Amygdala (tissue), 56 donors: ENCODE measurements at regions not wholly inside any gene's neighbourhood (a gene's known extent, or its start where the extent isn't known, plus 50 kb on each side); places are given as distances from the start of the nearest gene placed in this dataset.
"Not testable (repeated sequence)": the region's sequence is repeated elsewhere in the genome, so short reads cannot be mapped to it uniquely, and the experiment has no call there.

Source experiments
- DNase-seq, 56 donors: peaks; one replicate each; lab custom pipeline; 2025; lab: John Stamatoyannopoulos, UW

DNA sequence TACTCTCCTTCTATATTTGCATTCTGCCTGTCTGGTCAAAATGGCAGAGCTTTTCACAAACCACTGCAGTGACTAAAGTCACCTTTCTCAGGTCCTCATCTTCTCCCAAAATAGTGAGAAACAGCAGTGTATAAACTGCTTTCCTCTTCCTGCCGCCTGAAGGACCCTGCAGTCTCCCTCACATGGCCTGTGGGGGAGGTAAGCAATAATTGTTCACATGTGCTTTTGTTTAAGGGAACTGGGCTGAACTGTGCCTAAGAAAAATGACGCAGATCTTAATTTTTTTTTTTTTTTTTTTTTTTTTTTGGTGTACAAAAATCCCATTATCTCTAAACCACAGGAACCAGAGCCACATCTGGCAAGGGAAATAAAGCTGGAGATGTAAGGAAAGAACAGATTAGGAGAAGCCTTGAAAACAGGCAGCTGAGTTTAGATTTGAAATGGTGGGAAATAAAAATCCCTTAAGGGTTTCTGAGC lies 131.7 kb upstream of the VLDLR start:
- DNase-seq = no peak

GRCh38 chr9:2492161-2492560 lies 129.4 kb upstream of the VLDLR start:
- DNase-seq = no peak

- DNase-seq = peak in 1 of 56 donors; percentile 11
These were observed 128.5 kb upstream of the VLDLR start for GRCh38 chr9:2493109-2493508.

DNA sequence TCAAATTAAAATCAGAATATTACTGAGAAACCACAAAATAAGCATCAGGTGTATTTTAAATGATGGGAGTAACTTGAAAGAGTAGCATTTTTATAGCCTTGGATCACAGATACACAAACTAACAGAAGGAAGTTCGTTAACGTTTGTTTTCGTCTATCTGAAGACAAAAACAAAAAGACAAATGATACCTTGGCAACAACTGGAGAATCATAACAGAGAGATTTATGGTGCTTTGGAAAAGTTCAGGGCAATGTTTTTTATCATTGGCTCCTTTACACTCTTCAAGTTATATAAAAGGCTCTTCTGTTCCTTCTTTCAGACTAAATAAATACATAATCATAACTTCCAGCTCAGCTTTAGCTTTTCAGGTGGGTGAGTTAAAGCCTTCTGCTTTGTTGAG lies 128.1 kb upstream of the VLDLR start:
- no peak for DNase-seq

DNA sequence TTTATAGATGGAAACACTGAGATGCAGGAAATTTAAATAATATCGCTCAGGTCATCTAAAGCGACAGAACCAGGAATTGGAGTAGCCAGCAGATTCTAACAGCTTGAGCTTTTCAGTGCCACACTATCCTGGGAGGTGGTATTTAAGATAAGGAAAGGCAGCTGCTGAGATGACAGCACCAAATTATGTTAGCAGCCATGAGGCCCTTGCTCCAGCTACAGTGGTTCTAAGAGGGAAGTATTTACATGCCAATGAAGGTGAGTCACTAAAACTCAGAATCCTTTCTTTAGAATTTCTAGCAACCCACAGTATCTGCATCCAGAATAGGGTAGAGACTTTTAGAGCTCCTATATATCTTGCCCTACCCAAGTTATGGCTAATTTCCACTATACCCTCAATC lies 127.0 kb upstream of the VLDLR start:
- no peak for DNase-seq

DNA sequence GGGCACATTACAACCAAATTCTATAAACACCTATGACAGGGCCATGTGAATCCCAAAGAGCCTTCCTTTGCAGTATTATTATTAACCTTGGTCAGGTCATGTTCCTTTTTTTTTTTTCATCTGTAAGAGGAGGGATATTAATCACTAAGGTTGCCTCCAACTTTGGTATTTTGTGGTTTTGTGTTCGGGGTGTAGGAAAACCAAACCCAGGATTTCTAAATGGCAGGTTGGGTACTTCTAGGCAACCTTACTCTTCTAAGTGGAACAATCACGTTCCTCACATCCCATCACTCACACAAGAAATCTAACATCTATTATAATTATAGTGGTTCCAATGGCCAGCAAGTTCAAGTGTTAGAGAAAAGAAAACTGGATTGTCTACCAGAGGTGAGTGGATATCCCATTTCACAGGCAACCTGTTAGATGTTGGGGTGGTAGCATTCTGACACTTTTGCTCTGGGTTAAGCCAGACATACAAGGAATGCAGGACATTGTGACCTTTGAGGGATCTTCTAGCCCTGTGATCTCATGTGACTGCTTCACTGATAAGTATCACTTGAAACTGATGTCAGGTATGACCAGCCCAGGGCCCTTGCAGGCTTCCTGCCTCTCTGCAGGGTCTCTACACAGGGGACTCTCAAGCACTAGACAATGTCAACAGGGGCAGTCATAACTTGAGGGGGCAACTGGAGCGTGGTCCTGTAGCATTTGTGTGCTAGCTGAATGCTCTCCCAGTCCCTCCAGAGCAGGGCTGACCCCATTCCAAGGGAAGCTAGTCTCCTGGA lies 126.2 kb upstream of the VLDLR start:
- no peak for DNase-seq

DNA sequence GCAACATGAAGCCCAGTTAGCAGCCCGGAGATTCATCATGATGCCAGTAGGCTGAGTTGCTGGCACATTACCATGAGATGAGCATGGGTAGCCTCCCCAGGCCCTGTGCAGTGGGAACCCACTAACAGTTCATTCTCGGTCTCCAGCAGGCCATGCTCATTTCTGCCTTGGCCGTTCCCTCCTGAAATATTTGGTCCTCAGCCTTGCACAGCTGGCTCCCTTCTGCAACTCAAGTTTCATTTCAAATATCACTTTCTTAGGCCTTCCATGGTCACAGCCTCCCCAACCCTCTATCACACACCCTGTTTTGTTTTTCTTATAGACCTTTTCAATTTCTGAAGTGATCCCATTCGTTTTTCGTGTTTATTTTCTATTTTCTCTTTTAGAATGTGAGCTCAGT lies 125.4 kb upstream of the VLDLR start:
- DNase-seq = no peak

GRCh38 chr9:2496934-2497333 lies 124.7 kb upstream of the VLDLR start:
- no peak for DNase-seq

- DNase-seq = no peak
These were observed 123.8 kb upstream of the VLDLR start for GRCh38 chr9:2497666-2498400.

DNA sequence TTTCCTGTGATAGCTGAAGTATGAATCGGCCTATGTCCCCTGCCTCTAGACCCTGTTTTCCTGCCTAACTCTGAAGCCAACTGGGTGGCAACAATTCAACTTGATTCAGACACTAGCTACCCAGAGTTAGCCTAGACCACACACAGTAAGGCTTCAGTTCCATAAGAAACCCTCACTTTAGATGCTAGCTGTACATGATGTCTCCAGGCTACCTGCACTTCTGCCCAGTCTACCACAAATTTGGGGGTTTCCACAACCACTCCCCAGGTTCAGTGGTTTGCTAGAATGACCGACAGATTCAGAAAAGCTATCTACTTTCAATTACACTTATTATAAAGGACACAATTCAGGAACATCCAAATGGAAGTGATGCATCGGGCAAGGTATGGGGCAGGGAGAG lies 119.4 kb upstream of the VLDLR start:
- no peak for DNase-seq

DNA sequence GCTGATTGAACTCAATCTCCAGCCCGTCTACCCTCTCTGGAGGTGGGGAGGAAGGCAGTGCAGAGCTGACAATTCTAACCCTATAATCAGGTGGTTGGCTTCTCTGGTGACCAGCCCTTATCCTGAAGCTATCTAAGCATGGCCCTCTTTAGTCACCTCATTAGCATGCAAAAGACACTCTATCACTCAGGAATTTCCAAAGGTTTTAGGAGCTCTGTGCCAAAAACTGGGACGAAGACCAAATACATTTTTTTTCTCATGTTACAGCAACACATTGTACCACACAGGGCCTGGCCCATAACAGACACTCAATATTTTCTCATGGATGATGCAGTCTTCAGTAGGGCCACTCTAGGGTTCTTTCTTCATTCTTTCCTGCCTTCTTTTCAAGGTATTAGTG lies 118.8 kb upstream of the VLDLR start:
- DNase-seq = no peak

GRCh38 chr9:2506321-2506720 lies 115.3 kb upstream of the VLDLR start:
- no peak for DNase-seq

DNA sequence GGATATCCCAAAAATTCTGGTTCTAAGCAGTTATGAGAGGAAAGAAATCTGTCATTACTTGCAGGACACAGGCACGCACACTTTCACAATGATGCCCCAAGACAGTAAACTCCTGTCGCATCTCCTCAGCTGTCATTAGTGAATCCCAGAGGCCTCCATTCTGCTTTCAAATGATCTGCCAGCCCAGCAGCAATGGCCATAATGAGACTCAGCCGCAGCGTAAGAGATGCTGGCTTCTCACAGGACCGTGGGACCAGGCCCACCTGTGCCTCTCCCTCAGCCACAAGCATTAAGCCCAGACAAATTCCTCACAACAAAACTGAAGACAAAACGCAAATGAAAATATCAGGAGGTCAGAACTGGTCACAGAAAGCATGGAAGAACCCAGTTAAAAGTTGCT lies 98.0 kb upstream of the VLDLR start:
- DNase-seq = no peak

DNA sequence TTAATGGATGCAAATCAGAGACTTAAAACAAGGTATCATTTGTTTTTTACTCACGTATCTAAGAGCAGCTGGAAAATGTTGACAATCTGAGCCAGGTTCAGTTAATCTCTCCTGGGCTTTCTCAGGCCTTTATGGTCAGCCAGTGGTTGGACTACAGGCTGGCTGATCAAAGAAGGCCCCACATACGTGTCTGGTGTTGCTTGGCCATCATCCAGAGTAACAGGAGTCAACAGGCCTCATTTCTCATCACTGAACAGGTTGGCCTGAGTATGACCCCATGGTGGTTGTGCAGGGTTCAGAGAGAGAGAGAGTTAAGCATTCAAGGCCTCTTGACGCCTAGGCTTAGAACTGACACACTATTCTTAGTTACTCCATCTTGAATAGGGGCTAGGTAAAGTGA lies 97.0 kb upstream of the VLDLR start:
- DNase-seq = no peak

- no peak for DNase-seq
These were observed 96.4 kb upstream of the VLDLR start for GRCh38 chr9:2525147-2525546.

GRCh38 chr9:2526071-2526828 lies 95.3 kb upstream of the VLDLR start:
- DNase-seq = no peak

DNA sequence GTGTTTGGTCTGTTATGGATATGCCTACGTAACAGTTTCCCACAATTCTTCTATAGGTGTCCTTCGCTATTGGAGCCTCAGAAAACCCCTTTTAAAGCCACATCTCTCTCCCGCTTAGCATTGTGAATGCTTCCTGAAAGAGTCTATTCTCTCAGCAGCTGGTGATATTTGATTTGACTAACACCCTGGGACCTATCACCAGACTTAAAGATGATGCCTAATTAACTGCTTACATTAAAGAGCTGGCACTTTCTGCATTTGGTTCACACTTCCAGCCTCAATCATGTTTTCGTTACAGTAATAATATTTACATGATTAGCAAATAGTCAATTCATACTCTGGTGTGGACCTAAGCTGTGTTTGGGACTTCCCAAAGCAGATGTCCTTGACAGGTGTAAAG lies 90.1 kb upstream of the VLDLR start:
- no peak for DNase-seq

DNA sequence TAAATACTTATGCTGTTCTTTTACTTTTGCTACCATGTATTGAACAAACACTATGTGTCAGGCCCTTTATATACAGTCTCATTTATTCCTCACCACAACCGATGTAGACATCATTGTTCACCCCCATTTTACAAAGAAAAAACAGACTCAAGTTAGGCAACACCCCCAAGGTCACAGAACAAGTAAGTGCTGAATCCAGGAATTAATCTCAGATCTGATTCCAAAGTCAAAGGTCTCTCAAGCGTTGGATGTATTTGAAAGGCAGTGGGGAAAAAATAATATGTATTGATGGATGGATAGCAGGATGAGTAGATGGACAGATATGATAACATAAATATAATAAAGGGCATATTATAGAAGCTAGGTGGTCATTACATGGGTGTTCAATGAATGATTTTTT lies 85.1 kb upstream of the VLDLR start:
- no peak for DNase-seq

- no peak for DNase-seq
These were observed 75.6 kb upstream of the VLDLR start for GRCh38 chr9:2545881-2546490.

DNA sequence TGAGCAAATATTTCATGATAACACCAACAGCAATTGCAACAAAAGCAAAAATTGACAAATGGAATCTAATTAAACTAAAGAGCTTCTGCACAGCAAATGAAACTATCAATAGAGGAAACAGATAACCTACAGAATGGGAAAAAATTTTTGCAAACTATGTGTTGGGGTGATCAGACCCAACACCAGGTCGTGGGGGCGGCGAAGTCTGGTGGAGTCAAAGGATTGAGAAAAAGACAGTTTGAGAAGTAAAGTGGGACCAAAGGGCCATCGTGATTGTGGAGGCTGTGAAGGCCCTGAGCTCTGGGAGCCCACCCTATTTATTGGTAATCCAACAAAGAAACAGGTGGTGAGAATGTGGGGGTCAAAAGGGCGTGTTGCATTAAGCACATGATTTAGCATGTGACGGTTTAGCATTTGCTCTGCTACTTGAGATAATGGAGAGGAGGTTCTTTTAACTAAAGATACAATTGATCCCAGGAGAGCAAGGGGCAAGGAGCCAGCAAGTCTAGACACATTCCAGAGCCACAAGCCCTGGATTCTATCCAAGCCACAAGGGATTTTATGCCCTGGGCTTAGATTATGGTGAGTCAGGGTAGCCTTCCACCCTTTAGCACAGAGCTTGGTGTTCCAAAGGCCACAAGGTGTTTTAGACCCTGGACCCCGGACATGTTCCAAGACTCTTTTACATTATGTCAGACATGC lies 65.5 kb upstream of the VLDLR start:
- DNase-seq = not testable (repeated sequence)
